ENCODE measurements at regions not wholly inside any gene's neighbourhood (a gene's known extent, or its start where the extent isn't known, plus 50 kb on each side); places are given as distances from the start of the nearest gene placed in this dataset.

- H3K27me3 ChIP-seq = no peaks in the 10 kb centered on the region
- intact Hi-C loops (cut with DNase I) = no loop called here
- H3K9me3 ChIP-seq = no peaks in the 10 kb centered on the region
- TF ChIP-seq POLR2A (IDR thresholded peaks at IDR 0.05) = no peak
- TF ChIP-seq, protein P1, sequence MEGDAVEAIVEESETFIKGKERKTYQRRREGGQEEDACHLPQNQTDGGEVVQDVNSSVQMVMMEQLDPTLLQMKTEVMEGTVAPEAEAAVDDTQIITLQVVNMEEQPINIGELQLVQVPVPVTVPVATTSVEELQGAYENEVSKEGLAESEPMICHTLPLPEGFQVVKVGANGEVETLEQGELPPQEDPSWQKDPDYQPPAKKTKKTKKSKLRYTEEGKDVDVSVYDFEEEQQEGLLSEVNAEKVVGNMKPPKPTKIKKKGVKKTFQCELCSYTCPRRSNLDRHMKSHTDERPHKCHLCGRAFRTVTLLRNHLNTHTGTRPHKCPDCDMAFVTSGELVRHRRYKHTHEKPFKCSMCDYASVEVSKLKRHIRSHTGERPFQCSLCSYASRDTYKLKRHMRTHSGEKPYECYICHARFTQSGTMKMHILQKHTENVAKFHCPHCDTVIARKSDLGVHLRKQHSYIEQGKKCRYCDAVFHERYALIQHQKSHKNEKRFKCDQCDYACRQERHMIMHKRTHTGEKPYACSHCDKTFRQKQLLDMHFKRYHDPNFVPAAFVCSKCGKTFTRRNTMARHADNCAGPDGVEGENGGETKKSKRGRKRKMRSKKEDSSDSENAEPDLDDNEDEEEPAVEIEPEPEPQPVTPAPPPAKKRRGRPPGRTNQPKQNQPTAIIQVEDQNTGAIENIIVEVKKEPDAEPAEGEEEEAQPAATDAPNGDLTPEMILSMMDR (IDR thresholded peaks at IDR 0.05) = no peak
- TF ChIP-seq POLR2AphosphoS5 (IDR thresholded peaks at IDR 0.05; ENCODE audit: insufficient read depth in 1 of 2, low read depth in 1 of 2) = no peak
- H3K4me1 ChIP-seq = no peaks in the 10 kb centered on the region
- no peak for DNase-seq (ENCODE audit: extremely low spot score in 2 of 2)
- H3K4me3 ChIP-seq = no peak overlapping the region
- H3K27ac ChIP-seq = no peak overlapping the region
- H3K36me3 ChIP-seq = no peaks in the 10 kb centered on the region
Measured at GRCh38 chr1:57910305-57910704, 486.4 kb upstream of the DAB1 start.

- no peaks in the 10 kb centered on the region for H3K27me3 ChIP-seq
- H3K27ac ChIP-seq = no peak overlapping the region
- intact Hi-C loops (cut with DNase I) = no loop called here
- H3K4me1 ChIP-seq = no peaks in the 10 kb centered on the region
- H3K4me3 ChIP-seq = no peak overlapping the region
- DNase-seq (ENCODE audit: extremely low spot score in 2 of 2) = no peak
- H3K36me3 ChIP-seq = no peaks in the 10 kb centered on the region
- H3K9me3 ChIP-seq = no peaks in the 10 kb centered on the region
- no peak for TF ChIP-seq POLR2A (IDR thresholded peaks at IDR 0.05)
- no peak for TF ChIP-seq POLR2AphosphoS5 (IDR thresholded peaks at IDR 0.05; ENCODE audit: insufficient read depth in 1 of 2, low read depth in 1 of 2)
- TF ChIP-seq, protein P1 (IDR thresholded peaks at IDR 0.05) = no peak
Measured at GRCh38 chr1:57908147-57908890, 484.5 kb upstream of the DAB1 start.

DNA sequence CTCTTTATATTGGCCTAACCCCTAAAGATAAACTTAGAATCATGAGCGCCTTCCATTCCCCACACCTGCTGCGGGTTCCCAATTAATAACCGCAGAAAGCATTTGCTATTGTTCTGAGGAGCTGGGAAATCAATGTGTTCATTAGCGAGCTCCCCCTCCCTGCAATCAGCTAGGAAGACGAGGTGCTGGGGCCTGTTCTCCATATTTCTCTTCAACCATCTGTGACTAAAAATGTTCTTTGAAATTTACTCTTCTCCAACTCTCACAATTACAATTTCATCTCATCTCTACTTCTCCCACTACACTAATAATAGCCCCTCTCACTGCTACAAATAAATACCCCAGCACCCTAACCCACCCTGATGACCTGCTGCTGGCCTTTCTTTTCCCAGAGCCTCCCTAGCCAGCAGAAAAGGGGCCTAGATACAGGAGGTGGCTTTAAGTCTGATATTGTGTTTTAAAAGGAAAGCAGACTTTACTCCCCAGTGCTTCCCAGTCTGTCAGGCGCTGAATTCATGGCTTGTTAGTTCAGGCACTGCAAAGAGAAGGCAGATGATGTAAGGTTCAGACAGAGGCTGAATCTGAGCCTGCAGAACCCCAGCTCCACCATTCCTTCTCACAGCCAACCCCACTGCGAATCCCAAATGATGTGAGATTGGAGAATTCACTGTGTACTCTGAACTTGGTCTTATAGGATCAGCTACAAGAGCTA lies 477.5 kb upstream of the DAB1 start:
- DNase-seq (ENCODE audit: extremely low spot score in 2 of 2) = no peak
- Histone ChIP-seq H3K4me3 (no peak overlapping the region), H3K27ac (no peak overlapping the region), H3K4me1 (no peaks in the 10 kb centered on the region), H3K9me3 (no peaks in the 10 kb centered on the region), H3K27me3 (no peaks in the 10 kb centered on the region), H3K36me3 (no peaks in the 10 kb centered on the region)
- intact Hi-C loops (cut with DNase I) = no loop called here
- TF ChIP-seq POLR2A (IDR thresholded peaks at IDR 0.05) (no peak), POLR2AphosphoS5 (IDR thresholded peaks at IDR 0.05; ENCODE audit: insufficient read depth in 1 of 2, low read depth in 1 of 2) (no peak)
- TF ChIP-seq, protein P1 (IDR thresholded peaks at IDR 0.05) = no peak

DNA sequence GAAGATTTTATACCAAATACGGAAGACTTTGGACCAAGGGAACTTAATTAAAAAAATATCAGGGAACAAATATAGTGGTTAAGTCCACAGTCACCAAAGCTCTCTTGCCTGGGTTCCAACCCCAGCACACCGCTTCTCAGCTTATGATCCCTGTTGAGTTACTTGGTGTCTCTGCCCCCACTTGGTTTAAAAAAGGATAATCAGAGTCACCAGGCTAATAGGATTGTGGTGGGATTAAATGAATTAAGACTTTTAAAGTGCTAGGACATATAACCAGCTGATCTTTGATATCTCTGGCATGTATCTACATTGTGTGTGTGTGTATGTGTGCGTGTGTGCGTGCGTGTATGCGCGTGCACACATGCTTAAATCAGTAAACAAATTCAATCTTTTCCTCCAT lies 474.7 kb upstream of the DAB1 start:
- TF ChIP-seq POLR2A (IDR thresholded peaks at IDR 0.05) (no peak), POLR2AphosphoS5 (IDR thresholded peaks at IDR 0.05; ENCODE audit: insufficient read depth in 1 of 2, low read depth in 1 of 2) (no peak)
- TF ChIP-seq, protein P1 (IDR thresholded peaks at IDR 0.05) = no peak
- H3K27me3 ChIP-seq = no peaks in the 10 kb centered on the region
- DNase-seq (ENCODE audit: extremely low spot score in 2 of 2) = no peak
- intact Hi-C loops (cut with DNase I) = no loop called here
- no peak overlapping the region for H3K27ac ChIP-seq
- H3K9me3 ChIP-seq = no peaks in the 10 kb centered on the region
- H3K4me3 ChIP-seq = no peak overlapping the region
- H3K4me1 ChIP-seq = no peaks in the 10 kb centered on the region
- H3K36me3 ChIP-seq = no peaks in the 10 kb centered on the region

DNA sequence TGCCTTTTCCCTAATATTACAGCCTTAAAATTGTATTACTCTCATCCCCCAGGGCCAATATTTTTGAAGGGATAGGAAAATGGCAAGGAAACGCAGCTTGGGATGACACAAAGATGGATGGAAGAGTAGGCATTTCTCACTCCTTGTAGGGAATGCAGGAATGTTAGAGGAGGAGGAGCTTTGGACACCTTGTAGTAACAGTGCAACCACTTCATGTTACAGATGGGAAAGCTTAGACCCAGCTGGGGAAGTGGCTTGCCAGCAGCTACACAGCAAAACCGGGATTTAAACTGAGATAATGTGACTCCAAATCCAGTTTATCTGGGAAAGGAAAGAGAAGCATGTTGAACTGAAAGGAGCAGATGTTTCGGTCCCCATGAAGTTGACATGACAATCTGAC lies 473.7 kb upstream of the DAB1 start:
- Histone ChIP-seq H3K4me3 (no peak overlapping the region), H3K36me3 (no peaks in the 10 kb centered on the region), H3K4me1 (no peaks in the 10 kb centered on the region), H3K9me3 (no peaks in the 10 kb centered on the region), H3K27me3 (no peaks in the 10 kb centered on the region), H3K27ac (no peak overlapping the region)
- DNase-seq (ENCODE audit: extremely low spot score in 2 of 2) = no peak
- intact Hi-C loops (cut with DNase I) = no loop called here
- TF ChIP-seq, protein P1 (IDR thresholded peaks at IDR 0.05) = no peak
- TF ChIP-seq POLR2A (IDR thresholded peaks at IDR 0.05) (no peak), POLR2AphosphoS5 (IDR thresholded peaks at IDR 0.05; ENCODE audit: insufficient read depth in 1 of 2, low read depth in 1 of 2) (no peak)

Measured in vagina (tissue), 2 donors.